Epidermal melanocyte (primary cell): ENCODE measurements at regions not wholly inside any gene's neighbourhood (a gene's known extent, or its start where the extent isn't known, plus 50 kb on each side); places are given as distances from the start of the nearest gene placed in this dataset.
"Not testable (repeated sequence)": the region's sequence is repeated elsewhere in the genome, so short reads cannot be mapped to it uniquely, and the experiment has no call there.

Source experiments
- DNase-seq: peaks from one replicate; pipeline ENCODE4 v3.0.0; 2011; ENCODE audit warnings: low spot score; ENCODE audit not compliant: insufficient read length

- no peak for DNase-seq
Observed at GRCh38 chr6:159594750-159595117, 98.3 kb downstream of the SOD2 start.

- DNase-seq: no peak
Observed at GRCh38 chr6:159594106-159594749, 98.8 kb downstream of the SOD2 start.

GRCh38 chr6:159590835-159591234 lies 102.2 kb downstream of the SOD2 start:
- DNase-seq: no peak

- DNase-seq: no peak
Observed at GRCh38 chr6:159586684-159587083, 106.4 kb downstream of the SOD2 start.

- DNase-seq: no peak
Observed at GRCh38 chr6:159582736-159583135, 110.3 kb downstream of the SOD2 start.

GRCh38 chr6:159578629-159579028 lies 114.4 kb downstream of the SOD2 start:
- DNase-seq: no peak

GRCh38 chr6:159577564-159577963 lies 115.5 kb downstream of the SOD2 start:
- DNase-seq: no peak

GRCh38 chr6:159572439-159573110 lies 120.5 kb downstream of the SOD2 start:
- no peak for DNase-seq

- DNase-seq: no peak
Observed at GRCh38 chr6:159565181-159565710, 127.8 kb downstream of the SOD2 start.

- DNase-seq: no peak
Observed at GRCh38 chr6:159564456-159564855, 128.6 kb downstream of the SOD2 start.

- DNase-seq: no peak
Observed at GRCh38 chr6:159557031-159557430, 136.0 kb downstream of the SOD2 start.

GRCh38 chr6:159555082-159555875 lies 137.8 kb downstream of the SOD2 start:
- no peak for DNase-seq

- DNase-seq: no peak
Observed at GRCh38 chr6:159541296-159541695, 151.7 kb downstream of the SOD2 start.

GRCh38 chr6:159540883-159541282 lies 152.2 kb downstream of the SOD2 start:
- DNase-seq: no peak

- no peak for DNase-seq
Observed at GRCh38 chr6:159540152-159540551, 152.9 kb downstream of the SOD2 start.

- not testable (repeated sequence) for DNase-seq
Observed at GRCh38 chr6:159538031-159538430, 155.0 kb downstream of the SOD2 start.

- DNase-seq: no peak
Observed at GRCh38 chr6:159535656-159536350, 157.2 kb downstream of the SOD2 start.

GRCh38 chr6:159533568-159533967 lies 159.5 kb downstream of the SOD2 start:
- no peak for DNase-seq

- DNase-seq: no peak
Observed at GRCh38 chr6:159533016-159533415, 160.0 kb downstream of the SOD2 start.

GRCh38 chr6:159532155-159532554 lies 160.9 kb downstream of the SOD2 start:
- no peak for DNase-seq

GRCh38 chr6:159529934-159530333 lies 163.1 kb downstream of the SOD2 start:
- DNase-seq: no peak

- no peak for DNase-seq
Observed at GRCh38 chr6:159527351-159527750, 165.7 kb downstream of the SOD2 start.
